Coronary artery (tissue), 2 donors: ENCODE measurements at regions not wholly inside any gene's neighbourhood (a gene's known extent, or its start where the extent isn't known, plus 50 kb on each side); places are given as distances from the start of the nearest gene placed in this dataset.

Experiments used
- DNase-seq: peaks from one replicate; pipeline ENCODE4 v3.0.0-alpha.2; 2017; ENCODE audit warnings: low spot score
- H3K27ac ChIP-seq, 2 donors: fragments of 200-600 bp; sonication (generic); one replicate each; pipeline ENCODE4 v1.5.1; 2016 to 2019
- H3K4me3 ChIP-seq: fragments of 200-600 bp; sonication (generic); 2 replicates; pipeline ENCODE4 v1.5.1; 2016; ENCODE audit warnings: mild to moderate bottlenecking, moderate library complexity
- TF ChIP-seq, protein P1 (sequence below): fragments of 200-600 bp; sonication (generic); IDR thresholded peaks from one replicate; pipeline ENCODE4 v1.5.1; 2019; ENCODE audit warnings: antibody characterized with exemption

DNA sequence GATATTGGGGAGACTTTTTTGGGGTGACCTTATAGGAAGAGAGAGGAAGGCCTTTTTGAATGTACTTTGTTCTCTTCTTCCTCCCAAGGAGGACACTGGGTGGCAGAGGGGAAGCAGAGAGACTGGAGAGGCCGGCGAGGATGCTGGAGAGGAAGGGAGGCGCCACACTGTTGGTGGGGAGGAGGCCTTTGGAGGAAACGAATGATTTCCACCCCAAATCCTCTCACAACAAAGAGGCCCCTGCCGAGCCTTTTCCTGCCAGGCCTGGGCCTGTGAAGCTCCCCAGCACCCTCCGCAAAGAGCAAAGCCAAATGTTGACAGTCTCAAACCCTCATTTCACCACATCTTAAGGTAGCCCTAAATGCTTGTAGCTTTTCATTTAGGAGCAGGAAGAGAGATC lies 59.0 kb upstream of the UPP2 start:
- no peak overlapping the region for H3K4me3 ChIP-seq
- DNase-seq = no peak
- TF ChIP-seq, protein P1, sequence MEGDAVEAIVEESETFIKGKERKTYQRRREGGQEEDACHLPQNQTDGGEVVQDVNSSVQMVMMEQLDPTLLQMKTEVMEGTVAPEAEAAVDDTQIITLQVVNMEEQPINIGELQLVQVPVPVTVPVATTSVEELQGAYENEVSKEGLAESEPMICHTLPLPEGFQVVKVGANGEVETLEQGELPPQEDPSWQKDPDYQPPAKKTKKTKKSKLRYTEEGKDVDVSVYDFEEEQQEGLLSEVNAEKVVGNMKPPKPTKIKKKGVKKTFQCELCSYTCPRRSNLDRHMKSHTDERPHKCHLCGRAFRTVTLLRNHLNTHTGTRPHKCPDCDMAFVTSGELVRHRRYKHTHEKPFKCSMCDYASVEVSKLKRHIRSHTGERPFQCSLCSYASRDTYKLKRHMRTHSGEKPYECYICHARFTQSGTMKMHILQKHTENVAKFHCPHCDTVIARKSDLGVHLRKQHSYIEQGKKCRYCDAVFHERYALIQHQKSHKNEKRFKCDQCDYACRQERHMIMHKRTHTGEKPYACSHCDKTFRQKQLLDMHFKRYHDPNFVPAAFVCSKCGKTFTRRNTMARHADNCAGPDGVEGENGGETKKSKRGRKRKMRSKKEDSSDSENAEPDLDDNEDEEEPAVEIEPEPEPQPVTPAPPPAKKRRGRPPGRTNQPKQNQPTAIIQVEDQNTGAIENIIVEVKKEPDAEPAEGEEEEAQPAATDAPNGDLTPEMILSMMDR = no peak
- no peak overlapping the region for H3K27ac ChIP-seq

DNA sequence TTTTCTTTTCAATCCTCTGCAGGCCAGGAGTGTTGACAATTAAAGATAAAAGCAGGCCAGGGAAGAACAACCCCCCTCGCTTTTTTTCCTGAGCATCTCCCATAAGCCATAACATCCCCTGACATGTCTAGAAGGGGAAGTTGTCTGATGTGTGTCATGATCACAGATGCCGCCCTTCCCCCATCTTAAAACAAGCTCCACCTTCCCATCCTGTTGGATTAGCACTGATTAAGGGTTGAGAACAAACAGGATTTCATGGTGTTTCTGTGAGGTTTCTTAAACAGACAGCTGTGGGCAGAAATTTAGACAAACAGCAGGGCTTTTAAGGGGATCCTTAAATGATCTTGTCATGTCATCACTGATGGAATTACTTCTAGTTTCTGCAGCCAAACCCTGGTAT lies 59.4 kb upstream of the UPP2 start:
- H3K27ac ChIP-seq = no peak overlapping the region
- DNase-seq = no peak
- TF ChIP-seq, protein P1 = no peak
- H3K4me3 ChIP-seq = no peak overlapping the region

DNA sequence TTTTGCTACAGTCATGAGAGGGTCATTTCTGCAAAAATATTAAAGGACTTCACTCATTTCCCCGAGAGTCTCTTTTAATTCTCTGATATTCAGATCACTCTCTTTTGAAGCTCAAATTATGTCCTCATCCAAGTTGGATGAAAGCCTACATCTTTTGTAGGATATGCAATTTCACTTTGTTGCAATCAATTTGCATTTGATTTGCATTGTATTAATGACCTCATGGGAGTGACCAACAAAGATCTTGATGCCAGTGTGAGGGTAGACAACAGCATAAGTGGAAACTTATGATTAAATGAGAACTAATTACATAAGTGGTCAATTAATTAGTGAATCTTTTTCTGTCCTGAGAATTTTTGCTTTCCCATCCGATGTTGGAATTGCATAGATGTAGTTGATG lies 60.3 kb upstream of the UPP2 start:
- Histone ChIP-seq H3K4me3 (no peak overlapping the region), H3K27ac (no peak overlapping the region)
- no peak for DNase-seq
- TF ChIP-seq, protein P1 = no peak

DNA sequence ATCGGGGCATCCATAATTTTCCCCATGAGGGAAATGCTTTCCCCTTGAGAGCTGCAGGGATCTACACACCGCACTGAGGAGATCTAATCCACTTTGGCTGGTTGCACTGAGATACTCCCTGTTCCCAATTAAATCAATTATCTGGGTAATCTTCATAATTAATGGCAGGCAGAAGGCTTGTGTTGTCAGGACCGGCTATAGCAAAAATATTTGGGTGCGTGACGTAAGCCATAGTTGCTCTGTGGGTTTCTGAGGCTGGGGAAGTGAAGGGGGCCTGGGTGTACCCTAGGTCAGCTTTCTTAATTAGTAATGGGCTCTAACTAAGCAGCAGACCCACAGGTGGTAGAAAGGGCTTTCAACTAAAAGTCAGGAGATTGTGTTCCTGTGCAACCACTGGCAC lies 62.8 kb upstream of the UPP2 start:
- H3K27ac ChIP-seq = no peak overlapping the region
- DNase-seq = no peak
- TF ChIP-seq, protein P1 = no peak
- H3K4me3 ChIP-seq = no peak overlapping the region

DNA sequence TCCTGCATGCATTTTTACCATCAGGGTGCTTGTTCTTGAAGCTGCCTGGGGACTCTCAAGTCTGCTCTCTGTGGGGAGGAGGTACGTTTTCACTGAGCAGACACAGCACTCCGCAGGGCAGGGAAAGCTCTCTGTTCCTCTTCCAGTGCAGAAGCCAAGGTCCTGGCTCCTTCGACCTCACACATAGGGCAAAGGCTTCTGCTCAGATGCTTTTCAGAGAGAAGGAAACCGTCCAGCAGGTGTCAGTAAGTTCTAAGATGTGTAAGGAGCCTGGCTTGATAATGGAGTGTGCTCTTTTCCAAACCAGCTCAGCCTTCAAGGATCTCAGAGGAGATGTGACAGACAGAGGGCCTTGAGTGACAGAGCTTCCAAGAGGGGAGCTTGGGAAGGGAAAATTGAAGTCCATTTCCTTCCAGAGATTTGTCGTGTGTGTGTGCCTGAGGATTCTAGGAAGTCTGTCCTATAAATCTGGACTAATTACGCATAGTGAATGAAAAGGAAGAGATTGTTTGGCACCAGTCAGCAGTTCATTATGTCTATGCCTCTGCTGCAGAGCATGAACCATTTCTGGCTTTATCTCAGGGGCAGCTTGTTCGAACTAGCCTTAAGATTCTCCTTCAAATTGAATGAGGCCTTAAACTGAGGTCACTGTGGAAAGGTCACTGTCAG lies 67.3 kb upstream of the UPP2 start:
- TF ChIP-seq, protein P1 = no peak
- Histone ChIP-seq H3K27ac (no peak overlapping the region), H3K4me3 (no peak overlapping the region)
- no peak for DNase-seq

DNA sequence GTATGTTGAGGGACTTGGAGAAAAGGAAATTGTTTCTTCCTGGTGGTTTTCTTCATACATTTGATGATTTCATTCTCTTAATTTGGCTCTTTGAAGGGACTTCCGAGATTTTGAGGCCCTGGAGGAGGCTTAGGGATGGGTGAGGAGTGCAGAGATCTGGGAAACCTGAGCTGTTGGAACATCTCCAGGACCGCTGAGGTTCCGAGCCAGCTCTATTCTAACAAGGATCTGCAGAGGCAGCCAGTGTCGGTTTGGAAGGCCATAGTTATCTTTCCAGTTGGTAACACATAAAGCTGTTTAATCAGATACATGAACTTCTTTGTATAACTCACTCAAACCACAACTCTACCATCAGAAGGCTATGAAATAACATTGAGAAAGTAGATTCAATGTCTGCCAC lies 70.3 kb upstream of the UPP2 start:
- no peak overlapping the region for H3K27ac ChIP-seq
- DNase-seq = no peak
- H3K4me3 ChIP-seq = no peak overlapping the region
- TF ChIP-seq, protein P1 = no peak

DNA sequence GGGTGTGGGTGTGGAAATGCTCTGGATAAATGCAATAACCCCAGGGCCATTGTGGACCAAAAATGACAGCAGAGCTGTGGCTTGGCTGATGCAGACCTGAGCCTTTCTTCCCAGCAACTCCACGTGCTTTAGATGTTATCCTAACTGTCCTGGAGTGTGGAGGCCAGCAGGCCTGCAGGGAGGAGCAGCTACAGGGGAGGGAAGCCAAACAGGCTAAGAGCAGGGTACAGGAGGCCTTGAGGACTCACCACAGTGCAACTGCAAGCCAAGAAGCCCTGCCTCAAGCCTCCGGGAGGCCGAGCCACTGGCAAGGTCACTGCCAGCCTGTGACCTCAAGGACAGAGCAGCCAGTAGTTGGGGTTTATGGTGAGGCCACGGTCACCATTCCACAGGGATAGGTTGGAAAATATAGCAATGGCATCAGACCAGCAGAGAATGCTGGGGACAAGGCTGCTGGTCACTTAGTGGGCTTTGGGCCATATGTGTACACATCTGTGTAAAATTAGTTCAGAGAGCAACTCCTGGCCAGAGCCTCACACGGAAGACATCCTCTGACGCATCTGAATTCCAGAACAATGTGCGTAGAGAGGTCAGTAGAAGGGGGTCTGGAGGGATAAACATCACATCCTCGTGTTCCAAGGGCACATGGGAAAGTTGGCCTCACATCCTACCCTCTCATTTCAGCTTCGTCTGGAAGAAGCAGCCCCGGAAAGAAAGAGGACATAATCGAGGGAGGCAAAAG lies 76.2 kb upstream of the UPP2 start:
- DNase-seq = no peak
- H3K4me3 ChIP-seq = no peak overlapping the region
- TF ChIP-seq, protein P1 = no peak
- no peak overlapping the region for H3K27ac ChIP-seq
